ENCODE measurements at regions not wholly inside any gene's neighbourhood (a gene's known extent, or its start where the extent isn't known, plus 50 kb on each side); places are given as distances from the start of the nearest gene placed in this dataset.

DNA sequence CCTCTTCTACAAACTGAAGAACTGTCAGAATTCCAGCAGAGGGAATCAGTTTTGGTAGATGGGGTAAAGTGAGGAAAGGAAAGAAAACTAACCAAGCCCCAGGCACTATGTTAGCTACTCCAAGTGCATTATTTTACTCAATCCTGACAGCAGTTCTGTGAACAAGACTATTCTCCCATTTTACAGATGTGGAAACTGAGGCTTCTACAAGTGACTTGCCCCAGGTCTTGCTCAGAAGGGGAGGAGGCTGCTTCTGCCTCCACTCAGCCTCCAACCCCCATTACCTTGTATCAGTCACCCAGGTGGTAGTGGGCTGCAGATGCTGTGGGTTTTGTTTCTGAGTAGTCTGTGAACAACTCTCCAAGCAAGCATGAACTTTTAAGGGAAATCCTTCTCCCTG is 315.2 kb upstream of the MAF start:
- no peak for DNase-seq

DNA sequence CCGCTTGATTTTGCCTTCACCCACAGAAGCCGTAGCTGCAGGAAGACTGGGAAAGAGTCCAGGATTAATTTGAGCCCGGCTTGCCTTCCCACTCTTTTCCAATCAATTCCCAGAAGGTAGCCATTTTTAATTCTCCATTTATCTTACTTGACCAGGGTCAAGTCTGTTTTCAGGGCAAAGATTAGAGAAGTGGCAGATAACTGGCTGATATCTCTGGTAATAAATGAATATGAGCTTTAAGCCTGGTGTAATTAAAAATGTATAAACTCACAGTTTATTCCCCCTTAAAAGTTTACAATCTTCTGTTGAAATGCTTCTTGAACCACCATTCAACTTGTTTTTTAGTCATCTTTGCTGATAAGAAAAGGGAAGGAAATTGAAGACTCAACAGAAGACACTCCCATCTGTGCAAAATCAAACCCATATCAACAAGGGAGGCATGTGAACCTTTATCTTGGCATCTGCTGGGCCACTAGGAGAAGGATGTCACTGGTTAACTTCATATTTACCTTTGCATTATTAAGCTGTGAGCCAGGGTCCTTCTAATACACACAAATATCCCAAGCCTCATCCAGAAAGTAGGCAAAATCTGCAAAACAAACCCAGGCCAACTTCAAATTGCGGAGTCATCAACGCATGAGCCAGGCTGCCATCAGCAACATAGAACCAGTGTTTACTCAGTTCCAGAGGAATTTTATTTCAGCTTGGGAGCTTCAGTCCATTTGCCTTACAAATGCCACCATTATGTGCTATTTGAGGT is 314.6 kb upstream of the MAF start:
- no peak for DNase-seq

DNA sequence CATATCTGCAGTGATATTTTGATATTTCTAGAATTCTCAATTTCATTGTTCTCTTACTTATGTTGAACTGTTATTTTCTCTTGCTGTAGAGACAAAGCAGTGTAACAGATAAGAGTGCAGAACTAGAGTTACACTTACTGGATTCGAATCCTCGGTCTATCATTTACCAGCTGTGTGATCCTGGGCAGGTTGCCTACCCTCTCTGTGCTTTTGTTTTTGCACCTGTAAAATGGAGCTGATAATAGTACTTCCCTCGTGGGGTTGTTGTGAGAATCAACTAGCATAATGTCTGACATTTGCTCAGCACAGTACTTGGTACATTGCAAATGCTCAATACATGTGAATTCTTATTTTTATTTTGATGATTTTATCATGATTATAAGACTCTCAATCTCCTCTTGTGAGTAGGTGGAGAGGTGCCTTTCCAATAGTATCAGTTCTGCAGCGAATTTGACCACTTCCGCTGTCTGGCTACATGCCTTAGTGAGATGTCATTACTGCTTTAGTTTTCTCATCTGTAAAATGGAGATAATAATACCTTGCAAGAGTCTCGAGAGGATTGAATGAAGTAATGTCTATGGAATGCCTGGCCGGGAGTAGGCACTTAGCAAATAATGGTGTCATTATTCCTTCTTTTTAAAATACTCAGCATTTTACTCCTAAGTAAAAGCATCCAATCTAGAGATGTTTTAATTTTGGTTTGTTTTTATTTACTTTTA is 312.2 kb upstream of the MAF start:
- DNase-seq: no peak

DNA sequence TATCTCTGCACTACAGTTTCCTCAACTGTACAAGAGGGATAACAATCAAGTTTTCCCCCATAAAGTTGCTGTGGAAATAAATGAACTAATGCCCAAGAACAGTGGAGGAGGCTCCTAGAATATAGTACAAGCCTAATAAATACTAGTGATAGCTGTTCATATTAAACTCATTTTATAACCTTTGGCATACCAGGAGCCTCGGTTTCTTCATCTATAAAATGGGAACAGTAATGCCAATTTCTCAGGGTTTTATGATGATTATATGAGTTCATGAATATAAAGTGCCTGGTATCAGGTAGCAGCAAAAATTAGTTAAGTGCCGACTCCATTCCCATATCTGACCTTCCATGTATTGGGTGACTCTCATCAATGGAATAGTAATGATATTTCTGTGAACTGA is 311.1 kb upstream of the MAF start:
- DNase-seq: no peak

DNA sequence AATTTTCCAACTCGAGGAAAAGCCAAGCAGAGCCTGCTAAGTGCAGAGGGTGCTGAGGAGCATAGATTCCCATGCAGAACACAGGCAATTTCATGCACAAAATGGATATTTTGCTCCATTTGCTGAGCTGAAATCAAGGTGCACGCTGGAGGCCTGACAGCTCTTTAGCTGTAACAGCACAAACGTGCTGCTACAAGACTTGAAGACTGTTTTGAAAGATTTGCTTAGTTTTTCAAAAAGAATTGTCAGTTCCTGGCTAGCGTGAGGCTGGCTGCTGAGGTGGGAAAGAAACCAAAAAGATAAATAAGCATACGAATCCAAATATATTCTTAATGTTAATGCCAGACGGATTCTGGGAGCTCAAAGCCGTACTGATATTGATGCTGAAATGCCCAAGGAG is 309.0 kb upstream of the MAF start:
- DNase-seq: no peak

DNA sequence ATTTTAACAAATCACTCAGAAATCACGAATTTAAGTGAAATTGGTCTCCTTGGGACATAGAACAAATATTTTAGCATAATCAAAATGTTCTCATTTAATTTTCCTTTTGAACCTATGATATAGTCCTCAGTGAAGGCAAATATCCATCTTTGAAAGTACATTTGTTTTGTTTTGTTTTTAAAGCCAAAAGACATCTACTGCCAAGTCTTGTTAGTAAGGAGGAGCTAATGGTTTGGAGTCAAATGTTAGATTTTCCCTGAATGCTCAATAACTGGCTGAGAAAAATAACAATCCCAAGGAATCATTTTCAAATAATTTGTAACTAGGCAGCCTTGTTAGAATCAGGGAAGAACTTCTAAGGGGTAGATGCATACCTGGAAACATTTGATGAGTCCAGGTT is 302.9 kb upstream of the MAF start:
- no peak for DNase-seq

DNA sequence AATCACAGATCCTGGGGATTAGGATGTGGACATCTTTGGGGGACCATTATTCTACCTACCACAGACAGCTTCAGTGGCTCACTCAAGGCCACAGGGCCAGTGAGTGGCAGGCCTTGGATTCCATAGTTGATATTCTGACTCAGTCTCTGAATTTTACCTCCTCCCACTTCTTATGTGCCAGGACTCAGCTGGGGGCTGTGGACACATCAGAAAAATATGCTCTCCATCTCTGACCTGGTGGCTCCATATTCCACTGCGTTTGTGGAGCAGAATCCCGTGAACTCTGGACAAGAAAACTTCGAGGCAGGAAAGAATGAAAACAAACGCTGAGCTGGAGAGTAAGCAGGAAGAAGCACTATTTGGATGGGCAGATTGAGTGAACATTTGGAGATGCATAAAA is 301.8 kb upstream of the MAF start:
- DNase-seq: no peak

DNA sequence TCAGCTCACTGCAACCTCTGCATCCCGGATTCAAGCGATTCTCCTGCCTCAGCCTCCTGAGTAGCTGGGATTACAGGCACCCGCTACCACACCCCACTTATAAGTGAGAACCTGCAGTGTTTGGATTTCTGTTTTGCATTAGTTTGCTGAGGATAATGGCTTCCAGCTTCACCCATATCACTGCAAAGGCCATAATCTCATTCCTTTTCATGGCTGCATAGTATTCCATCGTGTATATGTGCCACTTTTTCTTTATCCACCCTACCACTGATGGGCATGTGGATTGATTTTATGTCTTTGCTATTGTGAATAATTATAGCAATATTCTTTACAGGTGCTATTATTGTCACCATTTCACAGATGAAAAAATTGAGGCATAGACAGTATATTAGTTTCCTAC is 301.0 kb upstream of the MAF start:
- no peak for DNase-seq

DNA sequence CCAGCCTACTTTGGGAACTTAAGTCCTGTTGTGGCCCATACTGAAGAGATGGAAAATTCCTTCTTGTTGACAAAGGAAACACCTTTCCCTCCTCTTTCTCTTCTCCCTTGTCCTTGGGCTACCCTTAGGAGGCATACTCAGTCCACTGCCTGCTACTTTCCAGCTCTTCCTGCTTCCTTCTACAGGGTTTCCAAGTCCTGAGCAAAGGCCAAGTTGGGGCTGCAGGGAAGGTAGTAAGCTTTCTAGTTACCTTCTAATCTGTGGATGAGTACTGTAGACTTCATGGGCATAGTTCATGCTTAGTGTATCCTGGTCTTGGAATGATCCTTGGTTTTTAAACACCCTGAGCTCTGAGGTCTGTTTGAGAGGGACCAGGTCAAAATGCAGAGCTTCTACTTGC is 299.2 kb upstream of the MAF start:
- no peak for DNase-seq

DNA sequence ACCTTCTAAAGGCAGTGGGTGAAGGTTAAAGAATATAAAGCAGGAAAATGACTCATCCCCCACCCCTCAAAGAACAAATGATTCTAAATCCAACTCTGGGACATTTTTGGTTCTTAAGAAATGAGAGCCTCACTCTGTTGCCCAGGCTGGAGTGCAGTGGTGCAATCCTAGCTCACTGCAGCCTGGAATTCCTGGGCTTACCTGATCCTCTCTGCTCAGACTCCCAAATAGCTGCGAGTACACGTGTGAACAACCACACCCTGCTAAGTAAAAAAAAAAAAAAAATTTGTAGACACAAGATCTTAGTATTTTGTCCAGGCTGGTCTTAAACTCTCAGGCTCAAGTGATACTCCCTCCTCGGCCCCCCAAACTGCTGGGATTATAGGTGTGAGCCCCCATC is 298.8 kb upstream of the MAF start:
- no peak for DNase-seq

DNA sequence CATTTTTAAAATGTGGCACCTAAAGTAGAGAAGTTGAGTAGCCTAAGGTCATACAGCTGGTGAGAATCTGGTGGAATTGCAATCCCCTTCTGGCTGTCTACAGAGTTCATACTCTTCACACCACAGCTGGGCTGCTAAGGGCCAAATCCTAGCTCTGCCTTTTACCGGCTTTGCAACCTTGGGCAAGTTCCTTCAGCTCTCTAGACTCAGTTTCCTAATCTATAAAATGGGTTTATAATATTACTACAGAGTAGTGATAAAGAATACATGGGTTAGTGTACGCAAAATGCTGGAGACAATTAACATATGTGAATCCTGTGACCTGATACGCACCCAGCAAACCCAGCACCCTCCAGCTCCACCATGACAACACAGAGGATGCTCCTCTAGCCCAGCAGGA is 298.2 kb upstream of the MAF start:
- no peak for DNase-seq

DNA sequence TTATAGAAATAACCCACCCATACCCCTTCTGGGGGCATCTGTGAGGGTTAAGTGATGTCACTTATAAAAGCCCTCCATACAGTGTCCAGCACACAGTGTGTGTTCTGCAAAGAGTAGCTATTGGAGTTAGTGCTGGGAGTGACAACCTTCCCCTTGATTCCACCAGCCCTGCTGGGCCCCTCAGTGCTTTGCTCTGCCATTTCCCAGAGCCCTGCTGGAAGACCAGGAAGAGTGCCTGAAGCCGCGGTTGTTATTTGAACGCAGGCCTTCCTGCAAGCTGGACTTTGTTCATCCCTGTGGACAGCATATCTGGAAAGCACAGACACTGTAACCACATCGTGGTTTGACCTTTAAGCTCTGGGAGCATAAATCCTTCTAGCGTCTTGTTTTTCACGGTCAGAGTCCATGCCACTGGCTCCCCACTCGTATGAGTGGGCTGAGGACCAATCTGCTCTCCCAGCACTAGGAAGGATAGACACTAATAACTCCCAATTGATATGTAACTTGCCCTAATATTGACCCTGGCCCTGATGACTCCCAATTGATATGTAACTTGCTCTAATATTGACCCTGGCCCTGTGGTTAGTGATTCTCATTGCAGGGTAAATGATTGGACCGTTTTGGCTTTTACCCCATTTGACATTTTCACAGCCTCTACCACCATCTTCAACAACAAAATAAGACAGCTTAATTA is 297.1 kb upstream of the MAF start:
- no peak for DNase-seq

DNA sequence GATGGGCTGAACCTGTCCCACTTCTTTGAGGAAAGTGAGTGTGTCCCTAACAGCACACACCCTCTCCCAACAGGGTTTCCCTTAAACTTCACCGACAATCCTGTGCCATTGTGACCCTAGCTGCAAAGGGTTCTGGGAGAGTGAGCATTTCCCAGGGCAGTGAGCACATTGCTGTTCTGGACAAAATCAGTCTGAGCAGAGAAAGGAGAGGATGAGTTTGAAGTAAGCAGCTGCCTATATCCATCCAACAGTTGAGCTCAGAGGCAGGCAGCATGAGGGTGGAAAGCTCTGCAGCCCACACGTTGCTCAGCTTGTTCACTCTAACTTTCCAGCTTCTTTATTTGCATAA is 296.5 kb upstream of the MAF start:
- DNase-seq: no peak

DNA sequence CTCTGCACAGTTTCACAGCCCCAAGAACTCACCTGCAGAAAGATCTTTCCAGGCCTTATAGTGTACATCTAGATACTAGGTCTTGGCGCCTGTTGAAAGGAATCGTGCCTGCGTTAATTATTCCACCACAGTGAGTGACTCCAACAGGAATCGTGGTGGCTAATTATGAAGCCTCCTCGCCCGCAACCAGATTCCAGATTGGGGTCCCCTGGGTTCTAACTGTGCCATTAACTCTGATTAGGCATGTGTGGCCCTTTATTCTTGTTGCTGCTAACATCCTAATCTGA is 295.3 kb upstream of the MAF start:
- no peak for DNase-seq

DNA sequence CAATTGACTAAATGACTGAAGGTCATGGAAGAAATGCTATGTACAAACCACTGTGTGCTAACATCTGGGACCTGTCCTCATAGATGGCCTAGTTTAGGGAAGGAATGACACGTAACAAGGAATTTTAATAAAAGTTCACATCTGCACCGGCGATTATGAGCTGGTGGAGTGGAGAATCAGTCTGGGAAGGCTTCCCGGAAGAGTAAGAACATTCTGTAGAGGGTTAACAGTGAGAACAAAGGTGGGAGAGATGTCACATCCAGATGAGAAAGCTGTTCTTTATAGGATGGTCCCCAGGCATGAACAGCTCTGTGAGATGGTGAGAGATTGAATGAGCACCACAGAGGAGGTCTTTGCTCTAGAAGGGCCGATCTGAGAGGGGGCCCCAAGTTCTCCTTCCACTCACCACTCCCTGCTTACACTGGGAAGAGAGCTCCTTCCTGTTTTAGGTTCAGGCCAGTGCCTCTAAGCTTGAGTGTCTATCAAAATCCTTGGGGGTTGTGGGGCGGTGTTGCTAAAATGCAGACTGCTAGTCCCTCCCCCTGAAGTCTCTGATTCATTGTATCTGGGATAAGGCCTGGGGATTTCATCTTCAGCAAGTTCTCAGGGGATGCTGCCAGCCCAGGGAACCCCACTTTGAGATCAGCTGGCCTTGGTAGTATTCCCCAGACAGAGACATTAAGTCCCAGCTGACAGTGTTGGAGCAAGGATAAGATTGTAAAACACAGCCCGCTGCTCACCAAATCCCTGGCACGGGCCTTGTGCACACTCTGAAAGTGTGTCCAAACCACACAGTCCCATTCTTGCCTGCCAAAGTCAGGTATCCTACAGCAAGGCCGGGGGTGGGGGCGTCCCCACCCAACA is 294.7 kb upstream of the MAF start:
- no peak for DNase-seq

DNA sequence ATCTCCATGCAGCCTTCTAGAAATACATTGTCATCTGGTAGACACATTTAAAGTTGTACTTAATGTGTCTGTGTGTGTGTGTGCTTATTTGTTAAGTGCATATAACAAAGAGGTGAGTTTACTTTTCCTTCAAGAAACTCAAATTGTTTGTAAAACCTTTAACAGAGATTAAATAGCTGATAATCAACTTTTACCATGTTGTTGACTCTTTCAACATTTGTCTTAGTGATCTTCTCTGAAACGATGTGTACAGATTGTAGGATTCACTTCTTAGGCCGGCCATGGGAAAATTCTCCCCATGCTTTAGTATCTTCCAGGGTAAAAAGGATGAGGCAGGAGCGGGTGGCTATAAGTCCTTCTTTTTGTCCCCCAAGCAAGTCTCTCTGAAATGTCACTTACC is 292.9 kb upstream of the MAF start:
- DNase-seq: no peak

DNA sequence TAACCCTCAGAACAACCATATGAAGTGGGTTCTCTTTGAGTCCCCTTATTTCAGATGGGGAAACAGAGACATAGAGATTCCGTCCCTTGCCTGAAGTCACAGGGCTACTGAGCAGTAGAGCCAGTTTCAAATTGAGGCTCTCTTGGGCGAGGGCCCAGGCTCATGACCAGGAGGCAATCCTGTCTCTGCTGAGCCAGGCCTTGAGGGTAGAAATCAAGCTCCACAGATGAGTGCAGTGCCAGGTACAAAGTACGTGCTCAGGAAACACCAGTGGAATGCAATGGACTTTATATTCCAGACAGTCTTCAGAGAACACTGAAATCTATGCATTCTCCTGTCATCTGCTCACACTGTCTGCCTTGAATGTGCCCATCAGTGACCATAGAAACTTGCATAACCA is 291.7 kb upstream of the MAF start:
- no peak for DNase-seq

DNA sequence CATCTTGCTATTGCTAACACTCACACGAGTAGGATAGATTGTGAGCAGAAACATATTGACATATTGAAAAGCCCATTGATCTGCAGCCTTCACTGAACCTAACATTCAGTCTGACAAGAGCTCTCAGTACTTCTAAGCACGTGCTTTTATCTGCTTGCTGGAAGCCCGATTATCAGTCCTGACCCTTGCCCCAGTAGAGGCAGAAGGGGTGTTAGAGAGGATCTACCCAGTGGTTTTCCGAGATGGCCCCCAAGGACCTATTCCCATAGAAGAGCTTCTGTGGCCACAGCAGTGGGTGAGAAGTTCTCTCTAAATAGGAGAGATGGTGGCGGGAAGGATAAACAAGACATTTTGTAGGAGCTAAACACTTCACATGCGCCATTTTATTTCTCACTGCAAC is 290.9 kb upstream of the MAF start:
- no peak for DNase-seq

DNA sequence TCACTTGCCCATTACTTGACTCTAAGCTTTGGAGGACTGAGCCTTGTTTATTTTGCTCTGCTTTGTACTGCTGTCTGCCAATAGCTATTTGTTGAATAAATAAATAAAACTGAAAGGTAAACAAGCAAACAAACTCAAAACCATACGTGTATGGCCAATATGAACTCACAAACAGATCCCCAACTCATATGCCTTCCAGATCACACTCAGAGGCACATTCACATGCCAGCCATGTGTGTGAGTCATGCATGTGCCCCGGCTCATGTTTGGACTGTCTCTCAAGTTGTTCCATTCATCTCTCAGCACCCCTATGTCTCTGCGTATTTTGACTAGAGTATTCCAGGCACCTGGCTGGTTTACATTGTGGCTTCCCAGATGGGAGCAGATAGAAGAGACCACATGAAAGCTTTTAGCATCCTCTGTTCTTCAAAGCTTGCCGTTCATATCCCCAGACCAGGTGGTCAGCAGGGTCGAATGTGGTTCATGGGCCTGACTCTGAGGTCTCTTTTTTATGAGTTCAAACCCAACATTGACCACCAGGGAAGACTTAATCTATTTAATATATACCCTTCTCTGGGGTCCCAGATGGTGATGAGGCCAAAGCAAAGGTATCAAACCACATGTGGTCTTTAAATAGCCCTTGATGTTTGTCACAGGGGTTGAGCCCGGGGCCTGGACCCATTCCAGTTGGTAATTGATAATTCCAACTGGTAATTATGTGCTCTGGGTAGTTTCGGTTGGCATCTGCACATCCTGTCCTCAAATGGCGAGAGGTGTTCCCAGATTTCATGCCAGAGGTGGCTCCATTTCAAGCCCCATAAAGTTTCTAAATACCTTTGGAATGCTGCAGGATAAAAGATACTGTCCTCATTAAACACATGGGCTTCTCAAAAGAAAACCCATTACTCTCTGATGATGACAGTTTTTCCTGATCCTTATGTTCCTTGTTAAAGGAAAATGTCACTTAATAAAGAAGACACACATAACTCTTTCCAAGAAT is 287.3 kb upstream of the MAF start:
- DNase-seq: no peak

DNA sequence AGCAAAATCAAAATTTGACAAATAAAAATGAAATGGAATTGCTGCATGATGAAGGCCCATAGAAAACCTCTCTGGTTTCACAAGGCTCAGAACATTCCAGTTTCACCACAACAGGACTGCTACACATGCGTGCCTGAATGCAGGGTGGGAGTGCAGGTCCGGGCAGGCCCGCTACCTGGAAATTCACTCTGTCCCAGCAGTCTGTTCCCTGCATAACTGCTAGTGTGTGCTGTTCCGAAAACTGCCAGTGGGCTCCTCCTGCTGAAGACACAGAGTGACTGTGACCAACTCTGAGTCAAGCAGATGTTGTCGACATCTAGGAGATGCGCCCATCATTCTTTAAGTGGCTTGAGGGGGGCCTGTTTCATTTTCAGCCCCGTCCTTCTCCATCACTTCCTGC is 284.8 kb upstream of the MAF start:
- no peak for DNase-seq

DNA sequence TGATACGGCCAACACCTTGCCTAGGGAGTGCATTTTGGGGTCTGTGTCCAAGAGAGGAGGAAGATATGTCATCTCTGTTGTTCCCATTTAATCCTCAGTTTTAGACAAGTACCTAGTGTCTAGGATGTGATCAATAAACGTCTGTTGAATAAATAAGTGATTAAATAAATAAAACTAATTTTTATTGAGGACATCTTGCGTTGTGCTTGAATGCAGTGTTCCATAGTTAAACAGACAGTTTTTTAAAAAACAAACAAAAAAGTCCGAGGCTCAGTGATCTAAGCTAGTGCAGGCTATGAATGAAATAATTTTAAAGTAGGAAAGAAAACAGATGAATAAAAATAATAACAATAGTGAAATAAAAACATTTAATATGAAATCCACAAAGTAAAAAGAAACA is 283.0 kb upstream of the MAF start:
- DNase-seq: no peak

DNA sequence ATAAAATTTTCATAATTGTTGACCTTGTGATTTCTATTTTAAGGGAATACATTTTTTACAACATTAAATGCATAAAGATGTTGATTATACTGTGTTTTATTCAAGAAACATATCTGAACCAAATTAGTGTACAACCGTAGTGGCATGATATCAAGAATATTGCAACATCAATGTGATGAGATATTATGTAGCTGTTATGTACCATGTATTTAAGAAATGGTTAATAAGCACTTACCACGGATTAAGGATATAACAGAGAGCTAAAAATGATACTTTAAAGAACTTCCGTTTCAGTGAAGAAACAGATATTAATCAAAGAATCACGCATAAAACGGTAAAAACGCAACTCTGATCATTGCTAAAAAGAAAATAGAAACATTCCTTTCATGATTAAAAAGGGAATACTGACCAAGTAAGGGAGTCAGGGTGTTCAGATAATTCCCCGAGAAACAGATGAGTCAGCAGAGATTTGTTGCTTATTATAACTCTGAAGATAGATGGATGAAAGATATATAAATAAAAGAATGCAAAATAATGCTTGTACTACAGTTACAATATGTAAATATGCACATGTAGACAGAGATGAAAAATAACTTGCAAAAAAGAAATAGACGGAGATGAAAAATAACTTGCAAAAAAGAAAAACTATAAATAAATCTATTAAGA is 281.9 kb upstream of the MAF start:
- DNase-seq: no peak
